ENCODE measurements at regions not wholly inside any gene's neighbourhood (a gene's known extent, or its start where the extent isn't known, plus 50 kb on each side); places are given as distances from the start of the nearest gene placed in this dataset.

GRCh38 chr11:112634551-112634950, 326.7 kb upstream of the NCAM1 start:
- in situ Hi-C loops (cut with HindIII; ENCODE audit: low sequenced_read_pairs): no loop called here

GRCh38 chr11:112634995-112635737, 326.1 kb upstream of the NCAM1 start:
- in situ Hi-C loops (cut with HindIII; ENCODE audit: low sequenced_read_pairs): no loop called here

GRCh38 chr11:112637076-112637475, 324.1 kb upstream of the NCAM1 start:
- in situ Hi-C loops (cut with HindIII; ENCODE audit: low sequenced_read_pairs): no loop called here

DNA sequence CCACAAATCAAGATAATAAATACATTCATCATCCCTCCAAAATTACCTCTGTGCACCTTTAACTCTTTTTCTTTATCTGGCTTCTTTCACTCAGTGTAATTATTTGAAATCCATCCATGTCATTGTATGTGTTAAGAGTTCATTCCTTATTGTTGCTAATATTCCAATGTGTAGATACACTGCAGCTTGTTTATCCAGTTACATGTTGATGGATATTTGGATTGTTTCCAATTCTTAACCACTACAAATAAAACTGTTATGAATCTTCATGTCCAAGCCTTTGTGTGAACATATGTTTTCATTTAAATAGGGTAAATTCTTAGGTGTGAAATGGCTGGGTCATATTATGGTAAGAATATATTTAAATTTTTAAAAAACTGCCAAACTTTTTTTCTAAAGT, 323.3 kb upstream of the NCAM1 start:
- in situ Hi-C loops (cut with HindIII; ENCODE audit: low sequenced_read_pairs): no loop called here

- in situ Hi-C loops (cut with HindIII; ENCODE audit: low sequenced_read_pairs): no loop called here
These were observed 321.8 kb upstream of the NCAM1 start for GRCh38 chr11:112639469-112639868.

GRCh38 chr11:112643416-112643815, 317.8 kb upstream of the NCAM1 start:
- in situ Hi-C loops (cut with HindIII; ENCODE audit: low sequenced_read_pairs): no loop called here

DNA sequence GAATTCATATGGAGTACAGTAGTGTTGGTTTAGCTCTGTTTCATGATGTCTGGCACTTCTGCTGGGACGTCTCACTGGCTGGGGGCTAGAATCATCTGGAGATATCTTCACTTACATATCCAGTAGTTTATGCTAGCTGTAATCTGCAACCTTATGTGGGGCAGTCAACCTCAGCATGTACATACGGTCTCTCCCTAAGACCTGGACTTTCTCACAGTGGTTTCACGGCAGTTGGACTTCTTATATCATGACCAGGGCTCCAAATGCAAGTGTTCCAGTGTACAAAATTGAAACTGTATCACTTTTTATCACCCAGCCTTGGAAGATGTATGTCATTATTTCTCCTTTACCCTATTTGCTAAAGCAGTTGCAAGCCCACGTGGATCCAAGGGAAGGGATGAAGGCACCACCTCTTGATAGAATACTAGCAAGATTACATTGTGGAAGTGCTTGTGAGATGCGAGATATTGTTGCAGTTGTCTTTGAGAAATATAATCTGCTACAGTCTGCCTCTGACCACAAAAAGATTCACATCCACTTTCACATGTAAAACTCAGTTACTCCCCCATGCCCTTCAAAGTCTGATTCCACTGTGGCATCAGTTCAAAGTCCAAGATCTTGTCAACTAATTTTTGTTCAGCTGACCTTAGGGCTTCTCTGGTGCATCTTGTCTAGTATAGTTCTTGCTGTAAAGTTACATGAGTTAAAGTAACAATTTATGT, 316.6 kb upstream of the NCAM1 start:
- in situ Hi-C loops (cut with HindIII; ENCODE audit: low sequenced_read_pairs): no loop called here

GRCh38 chr11:112649856-112650255, 311.4 kb upstream of the NCAM1 start:
- in situ Hi-C loops (cut with HindIII; ENCODE audit: low sequenced_read_pairs): no loop called here

DNA sequence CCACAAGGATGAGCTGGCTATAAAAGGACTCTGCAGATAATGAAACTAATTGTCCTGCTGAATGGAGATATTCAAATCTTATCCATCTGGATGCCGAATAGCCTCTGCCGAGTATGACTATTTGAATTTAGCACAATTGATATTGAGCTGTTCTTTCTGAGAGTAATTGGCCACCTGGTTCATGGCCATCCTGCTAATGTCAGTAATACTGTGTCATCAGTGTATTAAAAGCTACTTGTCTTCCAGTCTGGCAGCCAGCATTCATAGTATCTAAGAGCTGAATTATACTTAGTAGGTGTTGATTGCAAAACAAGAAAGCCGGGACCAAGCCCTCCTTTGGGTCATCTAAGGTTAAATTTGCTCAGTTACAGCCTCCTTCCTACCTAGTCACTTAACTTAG, 310.7 kb upstream of the NCAM1 start:
- in situ Hi-C loops (cut with HindIII; ENCODE audit: low sequenced_read_pairs): no loop called here

DNA sequence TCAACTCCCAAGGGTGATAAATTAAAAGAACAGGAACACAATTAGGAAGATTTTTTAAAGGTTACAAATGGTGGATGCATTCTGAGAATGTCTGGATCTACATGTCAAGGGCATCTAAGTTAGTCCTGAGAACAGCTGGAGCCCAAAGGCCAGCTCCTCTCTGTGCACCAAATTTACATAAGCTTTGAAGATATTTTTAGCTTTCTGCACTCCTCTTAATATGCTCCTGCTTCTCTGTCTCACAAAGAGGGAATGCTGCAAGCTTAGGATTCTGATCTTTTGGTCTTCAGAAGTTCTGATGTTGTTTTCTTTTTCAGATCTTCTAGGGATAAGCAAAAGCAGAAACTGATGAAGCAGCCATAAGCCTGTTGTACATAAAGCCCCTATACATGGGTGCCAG, 309.8 kb upstream of the NCAM1 start:
- in situ Hi-C loops (cut with HindIII; ENCODE audit: low sequenced_read_pairs): no loop called here

DNA sequence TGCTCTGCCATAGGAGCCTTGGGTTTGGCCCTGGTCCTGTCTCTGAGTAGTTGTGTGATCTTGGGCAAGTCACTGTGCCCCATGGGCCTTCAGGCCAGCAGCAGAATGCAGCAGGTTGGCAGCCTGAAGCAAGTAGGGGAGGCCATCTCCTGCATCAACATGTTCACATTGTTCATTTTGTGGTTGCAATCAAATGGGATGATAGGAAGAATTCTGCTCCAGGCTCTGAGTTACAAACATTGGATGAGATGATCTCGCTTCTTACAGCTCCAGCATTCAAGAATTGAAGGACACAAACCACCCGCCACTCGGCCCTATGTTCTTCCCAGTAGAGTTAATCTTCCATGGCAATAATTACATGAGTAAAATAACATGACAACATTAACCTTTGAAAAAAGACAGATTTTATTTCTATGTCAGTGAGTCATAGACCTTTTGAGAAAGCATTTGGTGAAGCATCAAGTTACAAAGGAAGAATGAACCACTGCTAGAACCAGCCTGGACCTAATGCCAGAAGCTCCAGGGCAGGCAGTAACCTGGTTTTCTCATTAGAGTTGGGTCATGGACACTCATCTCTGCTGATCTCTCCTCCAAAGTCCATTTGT, 308.3 kb upstream of the NCAM1 start:
- in situ Hi-C loops (cut with HindIII; ENCODE audit: low sequenced_read_pairs): no loop called here

- in situ Hi-C loops (cut with HindIII; ENCODE audit: low sequenced_read_pairs): no loop called here
These were observed 305.8 kb upstream of the NCAM1 start for GRCh38 chr11:112655371-112655770.

GRCh38 chr11:112656772-112657428, 304.3 kb upstream of the NCAM1 start:
- in situ Hi-C loops (cut with HindIII; ENCODE audit: low sequenced_read_pairs): no loop called here

- in situ Hi-C loops (cut with HindIII; ENCODE audit: low sequenced_read_pairs): no loop called here
These were observed 302.8 kb upstream of the NCAM1 start for GRCh38 chr11:112658431-112658878.

DNA sequence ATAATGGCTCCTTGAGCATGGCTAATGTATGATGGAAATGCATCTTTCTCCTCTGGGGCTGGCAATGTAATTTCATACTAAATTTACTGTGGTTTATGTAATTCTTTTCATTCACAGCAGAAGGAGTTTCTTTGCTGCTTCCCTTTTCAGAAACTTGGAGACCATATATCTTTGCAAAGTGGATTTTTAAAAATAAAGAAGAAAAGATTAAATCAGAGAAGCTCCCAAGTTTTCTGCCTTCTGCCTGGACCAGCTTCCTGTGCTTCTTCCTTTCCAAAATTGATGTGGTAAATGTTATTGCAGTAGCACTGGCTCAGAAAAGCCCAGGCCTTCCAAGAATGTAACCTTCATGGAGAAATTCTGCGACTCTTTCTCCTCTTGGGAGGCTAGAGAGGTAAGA, 300.1 kb upstream of the NCAM1 start:
- in situ Hi-C loops (cut with HindIII; ENCODE audit: low sequenced_read_pairs): no loop called here

DNA sequence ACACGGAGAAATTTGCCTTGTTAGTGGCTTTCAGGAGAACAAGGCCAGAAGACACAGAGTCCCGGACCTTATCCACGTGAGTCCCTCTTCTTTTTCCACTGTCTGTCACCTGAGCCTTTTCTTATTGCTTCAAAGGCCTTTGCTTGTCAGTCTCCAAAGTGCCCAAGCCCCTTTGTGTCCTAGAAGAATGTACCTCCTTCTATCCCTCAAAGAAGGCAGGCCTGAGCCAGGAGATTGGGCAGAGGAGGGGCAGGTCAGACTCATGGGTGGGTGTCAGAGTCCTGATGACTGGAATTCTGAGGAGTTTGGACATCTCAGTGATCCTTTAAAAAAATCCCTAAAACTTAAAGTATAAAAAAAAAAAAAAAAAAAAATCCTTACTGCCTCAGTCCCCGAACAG, 299.6 kb upstream of the NCAM1 start:
- in situ Hi-C loops (cut with HindIII; ENCODE audit: low sequenced_read_pairs): no loop called here

DNA sequence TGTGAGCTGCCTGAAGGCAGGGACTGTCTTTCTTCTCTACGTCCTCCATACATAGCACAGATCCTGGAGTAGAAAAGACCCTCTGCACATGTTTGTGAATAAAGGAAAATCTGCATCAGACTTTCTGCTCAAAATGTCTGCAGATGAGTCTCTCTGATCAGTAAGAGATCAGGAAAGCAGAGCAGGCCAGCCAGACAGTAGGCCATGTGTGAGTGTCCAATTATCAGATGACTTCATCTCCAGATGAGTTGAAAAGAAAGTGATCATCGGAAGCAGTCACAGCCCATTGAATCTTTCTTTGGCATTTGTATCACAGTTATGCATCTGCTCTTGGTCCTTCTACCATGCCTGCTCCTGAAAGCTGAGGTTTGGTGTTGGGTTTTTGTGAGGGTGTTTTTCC, 298.7 kb upstream of the NCAM1 start:
- in situ Hi-C loops (cut with HindIII; ENCODE audit: low sequenced_read_pairs): no loop called here

GRCh38 chr11:112663947-112664634, 297.1 kb upstream of the NCAM1 start:
- in situ Hi-C loops (cut with HindIII; ENCODE audit: low sequenced_read_pairs): no loop called here

DNA sequence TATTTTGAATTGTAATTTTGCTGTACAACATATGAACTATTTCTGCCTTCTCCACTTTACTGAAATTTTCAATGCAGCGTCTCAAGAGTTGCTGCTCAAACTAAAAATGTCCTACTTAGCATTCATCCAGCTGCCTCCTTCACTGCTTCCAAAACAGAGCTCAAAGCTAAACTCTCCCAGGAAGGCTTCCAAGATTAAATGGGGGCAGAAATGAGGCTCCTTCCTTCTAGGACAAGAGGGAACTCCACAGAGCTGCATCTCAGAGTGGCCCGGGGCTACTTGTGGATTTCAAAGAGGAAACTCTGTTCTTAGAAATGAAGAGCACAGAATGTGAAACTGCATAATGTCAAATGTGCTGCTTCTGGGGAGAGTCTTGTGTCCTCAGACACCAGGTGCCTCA, 295.9 kb upstream of the NCAM1 start:
- in situ Hi-C loops (cut with HindIII; ENCODE audit: low sequenced_read_pairs): no loop called here

- in situ Hi-C loops (cut with HindIII; ENCODE audit: low sequenced_read_pairs): no loop called here
These were observed 295.0 kb upstream of the NCAM1 start for GRCh38 chr11:112666253-112666652.

Measured in endothelial cell of hepatic sinusoid (primary cell).